A673 (cell line): ENCODE measurements at regions not wholly inside any gene's neighbourhood (a gene's known extent, or its start where the extent isn't known, plus 50 kb on each side); places are given as distances from the start of the nearest gene placed in this dataset.

ENCODE experiments used
- BruUV-seq: library from RNA; stranded (reverse); fragments of 400-500 nt; replicated peaks from 2 replicates; lab custom pipeline; 2021; lab: Mats Ljungman, UMichigan
- CTCF ChIA-PET: fragments of 300-600 bp; sonication (Branson Sonifier 250); formaldehyde crosslinking; loops from one replicate; lab custom pipeline; 2022; ENCODE audit warnings: antibody characterized with exemption; lab: Charles Lee
- POLR2A ChIA-PET: fragments of 300-600 bp; sonication (Branson Sonifier 250); formaldehyde crosslinking; loops from one replicate; lab custom pipeline; 2022; ENCODE audit warnings: antibody characterized with exemption; ENCODE audit not compliant: low non-redundant PET; lab: Charles Lee
- DNase-seq: peaks from one replicate; pipeline ENCODE4 v3.0.0-alpha.2; 2015; ENCODE audit warnings: low spot score
- H3K27ac ChIP-seq: fragments of 200-600 bp; sonication (generic); 2 replicates; pipeline ENCODE4 v1.5.1; 2016; ENCODE audit warnings: mixed run types, low read depth, mild to moderate bottlenecking, mixed read lengths, antibody characterized with exemption, low read length; ENCODE audit not compliant: poor library complexity, severe bottlenecking
- H3K27me3 ChIP-seq: fragments of 200-600 bp; sonication (generic); replicated peaks from 2 replicates; pipeline ENCODE4 v1.6.1; 2017; ENCODE audit warnings: mixed run types, low read depth, mild to moderate bottlenecking, mixed read lengths, antibody characterized with exemption, low read length; ENCODE audit not compliant: insufficient read depth, poor library complexity
- H3K36me3 ChIP-seq: fragments of 200-600 bp; sonication (generic); 2 replicates; pipeline ENCODE4 v1.6.1; 2016; ENCODE audit warnings: mixed run types, mild to moderate bottlenecking, mixed read lengths, antibody characterized with exemption, low read length; ENCODE audit not compliant: insufficient read depth, poor library complexity, severe bottlenecking
- H3K4me1 ChIP-seq: fragments of 200-600 bp; sonication (generic); 2 replicates; pipeline ENCODE4 v1.6.1; 2017; ENCODE audit warnings: mixed run types, mild to moderate bottlenecking, mixed read lengths, antibody characterized with exemption, low read length; ENCODE audit not compliant: insufficient read depth, poor library complexity, severe bottlenecking
- H3K4me3 ChIP-seq: fragments of 200-600 bp; sonication (generic); 2 replicates; pipeline ENCODE4 v1.5.1; 2016; ENCODE audit warnings: low read depth, mixed run types, mild to moderate bottlenecking, mixed read lengths, low read length; ENCODE audit not compliant: poor library complexity, severe bottlenecking
- H3K9me3 ChIP-seq: fragments of 200-600 bp; sonication (generic); 2 replicates; pipeline ENCODE4 v1.6.1; 2016; ENCODE audit warnings: mixed run types, low read depth, mild to moderate bottlenecking, mixed read lengths, antibody characterized with exemption, low read length; ENCODE audit not compliant: poor library complexity, severe bottlenecking
- CTCF ChIP-seq: fragments of 300-800, 200-600 bp; sonication (generic); conservative IDR thresholded peaks from 2 replicates; pipeline ENCODE4 v1.5.1; 2017; ENCODE audit warnings: low read depth, mild to moderate bottlenecking, antibody characterized with exemption, low read length, moderate library complexity, mixed read lengths
- EZH2 ChIP-seq: fragments of 200-600 bp; sonication (generic); IDR thresholded peaks from 2 replicates; pipeline ENCODE4 v1.6.1; 2017; ENCODE audit warnings: borderline replicate concordance, low read depth, mild to moderate bottlenecking, mixed read lengths, antibody characterized with exemption, low read length; ENCODE audit not compliant: poor library complexity, severe bottlenecking
- intact Hi-C: fragments of 100-400 bp; cut with micrococcal nuclease; formaldehyde crosslinking; loops from one replicate; pipeline ENCODE4 v1.10.0; 2022; ENCODE audit not compliant: unreplicated experiment

GRCh38 chr5:28748446-28748845 is 1710.1 kb upstream of the CDH9 start:
- no peaks in the 10 kb centered on the region for H3K9me3 ChIP-seq
- CTCF ChIA-PET: no interaction called here
- TF ChIP-seq CTCF (no peak), EZH2 (no peak)
- no peaks in the 10 kb centered on the region for H3K36me3 ChIP-seq
- H3K27ac ChIP-seq: no peak overlapping the region
- no peaks in the 10 kb centered on the region for H3K27me3 ChIP-seq
- no peak overlapping the region for H3K4me3 ChIP-seq
- BruUV-seq: no TSS peak
- intact Hi-C loops: no loop called here
- H3K4me1 ChIP-seq: no peaks in the 10 kb centered on the region
- POLR2A ChIA-PET: no interaction called here
- DNase-seq: no peak

GRCh38 chr5:28743716-28744110 is 1705.3 kb upstream of the CDH9 start:
- no peak for DNase-seq
- no TSS peak for BruUV-seq

GRCh38 chr5:28743025-28743715 is 1704.8 kb upstream of the CDH9 start:
- Histone ChIP-seq H3K27ac (no peak overlapping the region), H3K4me1 (no peaks in the 10 kb centered on the region), H3K9me3 (no peaks in the 10 kb centered on the region), H3K4me3 (no peak overlapping the region), H3K27me3 (no peaks in the 10 kb centered on the region), H3K36me3 (no peaks in the 10 kb centered on the region)
- ChIA-PET POLR2A (no interaction called here), CTCF (no interaction called here)
- BruUV-seq: no TSS peak
- intact Hi-C loops: no loop called here
- TF ChIP-seq CTCF: no peak
- no peak for TF ChIP-seq EZH2
- DNase-seq: no peak

More at GRCh38 chr5:28743716-28744110, 1705.3 kb upstream of the CDH9 start:
- Histone ChIP-seq H3K4me1 (no peaks in the 10 kb centered on the region), H3K27ac (no peak overlapping the region), H3K36me3 (no peaks in the 10 kb centered on the region), H3K9me3 (no peaks in the 10 kb centered on the region), H3K4me3 (no peak overlapping the region), H3K27me3 (no peaks in the 10 kb centered on the region)
- CTCF ChIA-PET: no interaction called here
- TF ChIP-seq CTCF: no peak
- no peak for TF ChIP-seq EZH2
- intact Hi-C loops: no loop called here
- POLR2A ChIA-PET: no interaction called here
